Upper lobe of left lung (tissue), 4 donors: ENCODE measurements at regions not wholly inside any gene's neighbourhood (a gene's known extent, or its start where the extent isn't known, plus 50 kb on each side); places are given as distances from the start of the nearest gene placed in this dataset.

ENCODE experiments used
- EP300 ChIP-seq, 4 donors: sonication (generic); formaldehyde crosslinking; IDR thresholded peaks; one replicate each; pipeline ENCODE4 v1.5.1; 2017; ENCODE audit warnings: antibody characterized with exemption in 4 of 4, control low read depth in 2 of 4
- POLR2A ChIP-seq, 4 donors: fragments of 450-650 bp; IDR thresholded peaks; one replicate each; pipeline ENCODE4 v1.5.1; 2016 to 2017; ENCODE audit warnings: antibody characterized with exemption in 4 of 4, mild to moderate bottlenecking in 2 of 4
- POLR2AphosphoS5 ChIP-seq, 2 donors: sonication (generic); formaldehyde crosslinking; IDR thresholded peaks; one replicate each; pipeline ENCODE4 v1.5.1; 2017; ENCODE audit warnings: antibody characterized with exemption in 2 of 2
- TF ChIP-seq, protein P1 (sequence below), 6 experiments: fragments of 450-650 bp in 4 of 6; fragments of 200-600 bp in 2 of 6; sonication (generic) in 2 of 6; IDR thresholded peaks; one replicate each; pipeline ENCODE4 v1.5.1; 2016 to 2019; ENCODE audit warnings: antibody characterized with exemption in 6 of 6

DNA sequence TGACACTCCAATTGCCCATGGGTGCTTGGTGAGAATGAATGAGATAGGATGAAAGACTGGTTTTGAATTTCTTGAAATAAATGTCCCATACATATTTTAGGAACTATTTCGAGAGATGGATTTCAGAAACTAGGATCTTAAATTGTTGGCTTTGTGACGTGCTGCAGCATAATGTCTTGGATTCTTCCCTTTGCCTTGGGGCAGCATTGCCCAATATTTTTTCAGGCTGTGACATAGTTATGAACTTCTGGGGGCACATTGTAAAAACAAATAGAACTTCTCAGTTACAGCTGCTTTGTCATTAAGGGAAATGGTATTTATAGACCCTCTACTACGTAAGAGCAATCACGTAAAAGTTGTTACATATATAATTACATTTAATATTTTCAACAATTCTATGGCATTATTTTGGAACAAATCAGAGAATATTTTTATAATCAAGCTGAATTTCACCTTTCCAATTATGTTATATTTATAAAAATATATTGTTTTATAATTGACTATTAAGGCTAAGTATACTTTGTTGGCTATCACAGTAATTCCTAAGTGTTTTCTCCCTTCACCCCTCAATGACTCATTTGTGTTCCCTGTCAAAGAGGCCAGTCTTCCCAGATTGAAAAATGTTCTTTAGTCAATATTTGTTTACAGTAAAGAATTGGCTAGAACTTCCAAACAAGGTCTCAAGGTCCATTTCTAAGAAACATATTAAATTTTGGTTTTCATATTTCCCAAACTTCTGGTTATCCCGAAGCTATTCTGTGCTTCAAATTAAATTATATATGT is 1388.3 kb upstream of the ACO1 start:
- TF ChIP-seq, protein P1, sequence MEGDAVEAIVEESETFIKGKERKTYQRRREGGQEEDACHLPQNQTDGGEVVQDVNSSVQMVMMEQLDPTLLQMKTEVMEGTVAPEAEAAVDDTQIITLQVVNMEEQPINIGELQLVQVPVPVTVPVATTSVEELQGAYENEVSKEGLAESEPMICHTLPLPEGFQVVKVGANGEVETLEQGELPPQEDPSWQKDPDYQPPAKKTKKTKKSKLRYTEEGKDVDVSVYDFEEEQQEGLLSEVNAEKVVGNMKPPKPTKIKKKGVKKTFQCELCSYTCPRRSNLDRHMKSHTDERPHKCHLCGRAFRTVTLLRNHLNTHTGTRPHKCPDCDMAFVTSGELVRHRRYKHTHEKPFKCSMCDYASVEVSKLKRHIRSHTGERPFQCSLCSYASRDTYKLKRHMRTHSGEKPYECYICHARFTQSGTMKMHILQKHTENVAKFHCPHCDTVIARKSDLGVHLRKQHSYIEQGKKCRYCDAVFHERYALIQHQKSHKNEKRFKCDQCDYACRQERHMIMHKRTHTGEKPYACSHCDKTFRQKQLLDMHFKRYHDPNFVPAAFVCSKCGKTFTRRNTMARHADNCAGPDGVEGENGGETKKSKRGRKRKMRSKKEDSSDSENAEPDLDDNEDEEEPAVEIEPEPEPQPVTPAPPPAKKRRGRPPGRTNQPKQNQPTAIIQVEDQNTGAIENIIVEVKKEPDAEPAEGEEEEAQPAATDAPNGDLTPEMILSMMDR (IDR thresholded peaks at IDR 0.05), result no peak
- TF ChIP-seq POLR2AphosphoS5 (IDR thresholded peaks at IDR 0.05), result no peak
- TF ChIP-seq EP300 (IDR thresholded peaks at IDR 0.05), result no peak
- no peak for TF ChIP-seq POLR2A (IDR thresholded peaks at IDR 0.05)
